HEK293T (cell line): ENCODE measurements at regions not wholly inside any gene's neighbourhood (a gene's known extent, or its start where the extent isn't known, plus 50 kb on each side); places are given as distances from the start of the nearest gene placed in this dataset.

Experiments
- ARNT ChIP-seq: fragments of 450-650 bp; IDR thresholded peaks from 2 replicates; pipeline ENCODE4 v1.6.1; 2017; ENCODE audit warnings: mild to moderate bottlenecking
- BHLHE40 ChIP-seq: fragments of 450-650 bp; IDR thresholded peaks from 2 replicates; pipeline ENCODE4 v1.6.1; 2016; ENCODE audit warnings: mild to moderate bottlenecking, moderate library complexity, borderline replicate concordance
- ELF4 ChIP-seq: fragments of 450-650 bp; IDR thresholded peaks from 2 replicates; pipeline ENCODE4 v1.6.1; 2017; ENCODE audit warnings: antibody characterized with exemption
- FOXA1 ChIP-seq: fragments of 450-650 bp; IDR thresholded peaks from 2 replicates; pipeline ENCODE4 v1.6.1; 2016; ENCODE audit warnings: mild to moderate bottlenecking
- FOXK2 ChIP-seq: fragments of 450-650 bp; IDR thresholded peaks from 2 replicates; pipeline ENCODE4 v1.6.1; 2016; ENCODE audit warnings: mild to moderate bottlenecking
- FOXM1 ChIP-seq: fragments of 450-650 bp; IDR thresholded peaks from 2 replicates; pipeline ENCODE4 v1.6.1; 2017; ENCODE audit warnings: mild to moderate bottlenecking, borderline replicate concordance
- NFRKB ChIP-seq: fragments of 450-650 bp; IDR thresholded peaks from 2 replicates; pipeline ENCODE4 v1.6.1; 2016; ENCODE audit warnings: mild to moderate bottlenecking, moderate library complexity
- SP1 ChIP-seq: fragments of 450-650 bp; IDR thresholded peaks from 2 replicates; pipeline ENCODE4 v1.6.1; 2017

GRCh38 chr3:106249159-106249558, 380.3 kb upstream of the CBLB start:
- TF ChIP-seq ARNT (no peak), SP1 (no peak), ELF4 (no peak), NFRKB (no peak), FOXA1 (no peak), BHLHE40 (no peak), FOXK2 (no peak), FOXM1 (no peak)
